MCF 10A (cell line): ENCODE measurements at regions not wholly inside any gene's neighbourhood (a gene's known extent, or its start where the extent isn't known, plus 50 kb on each side); places are given as distances from the start of the nearest gene placed in this dataset.

ENCODE experiments used
- BruUV-seq: library from RNA; stranded (reverse); fragments of 400-500 nt; replicated peaks from 2 replicates; lab custom pipeline; 2021; lab: Mats Ljungman, UMichigan
- CTCF ChIA-PET: fragments of 300-600 bp; sonication (Branson Sonifier 250); formaldehyde crosslinking; extraction: SDS; loops from one replicate; lab custom pipeline; 2021; ENCODE audit warnings: antibody characterized with exemption, inconsistent platforms; lab: Yijun Ruan, JAX
- POLR2A ChIA-PET: fragments of 300-600, 350-650 bp; sonication (Branson Sonifier 250); formaldehyde crosslinking; extraction: SDS; loops from one replicate; lab custom pipeline; 2020; ENCODE audit warnings: antibody characterized with exemption, inconsistent platforms; lab: Yijun Ruan, JAX
- DNase-seq: peaks from one replicate; pipeline ENCODE4 v3.0.0-alpha.2; 2018; ENCODE audit not compliant: unreplicated experiment
- H3K27ac Mint-ChIP-seq: one replicate; pipeline ENCODE4 v1.8.0; 2022; ENCODE audit warnings: mild to moderate bottlenecking, low read depth, mixed read lengths; ENCODE audit not compliant: unreplicated experiment
- H3K27me3 Mint-ChIP-seq: one replicate; pipeline ENCODE4 v1.8.0; 2022; ENCODE audit warnings: mixed read lengths; ENCODE audit not compliant: insufficient read depth, unreplicated experiment
- H3K36me3 Mint-ChIP-seq: one replicate; pipeline ENCODE4 v1.8.0; 2022; ENCODE audit warnings: mild to moderate bottlenecking, moderate library complexity, mixed read lengths; ENCODE audit not compliant: insufficient read depth, unreplicated experiment
- H3K4me1 Mint-ChIP-seq: one replicate; pipeline ENCODE4 v1.8.0; 2022; ENCODE audit warnings: mixed read lengths; ENCODE audit not compliant: insufficient read depth, unreplicated experiment
- H3K4me3 Mint-ChIP-seq: one replicate; pipeline ENCODE4 v1.8.0; 2022; ENCODE audit warnings: mild to moderate bottlenecking, moderate library complexity, mixed read lengths; ENCODE audit not compliant: unreplicated experiment
- H3K9me3 Mint-ChIP-seq: one replicate; pipeline ENCODE4 v1.8.0; 2022; ENCODE audit warnings: mixed read lengths; ENCODE audit not compliant: unreplicated experiment
- intact Hi-C: fragments of 100-400 bp; cut with micrococcal nuclease; formaldehyde crosslinking; loops from 2 replicates; pipeline ENCODE4 v1.14.1; 2022
- TF ChIP-seq, protein P1 (sequence below): fragments of 200-600 bp; IDR thresholded peaks from one replicate; pipeline ENCODE4 v1.8.0; 2022; ENCODE audit warnings: antibody characterized with exemption, mild to moderate bottlenecking; ENCODE audit not compliant: unreplicated experiment

DNA sequence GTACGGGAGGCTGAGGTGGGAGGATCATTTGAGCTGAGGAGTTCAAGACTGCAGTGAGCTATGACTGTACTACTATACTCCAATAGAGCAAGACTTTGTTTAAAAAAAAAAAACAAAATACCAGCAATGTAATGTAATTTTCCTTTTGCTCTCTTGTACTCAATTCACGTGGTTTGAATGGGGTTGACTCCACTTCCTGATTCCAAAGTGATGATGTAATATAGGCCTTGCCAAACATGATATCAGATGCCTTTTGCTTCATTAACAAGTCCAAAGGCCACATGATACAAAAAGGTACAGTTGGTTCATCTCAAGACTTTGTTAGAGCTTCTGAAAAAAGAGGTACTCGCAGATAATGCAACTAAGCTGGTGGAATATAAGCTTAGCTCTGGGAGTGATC, 321.8 kb downstream of the ZEB2 start:
- Mint-ChIP-seq H3K4me3 (no peak overlapping the region), H3K27me3 (no peaks in the 10 kb centered on the region), H3K36me3 (no peaks in the 10 kb centered on the region), H3K9me3 (peaks cover 14% of the 10 kb centered on the region), H3K4me1 (peaks cover 6% of the 10 kb centered on the region), H3K27ac (no peak overlapping the region)
- ChIA-PET POLR2A (interaction anchor here (0.8 kb wide), 1 partner anchor 133 kb away, joined by 5 read pairs; no protein-coding TSS in a partner anchor), CTCF (interaction anchor here (0.6 kb wide), 2 partner anchors 414 to 880 kb away, joined by 4 to 5 read pairs; no protein-coding TSS in a partner anchor)
- TF ChIP-seq, protein P1, sequence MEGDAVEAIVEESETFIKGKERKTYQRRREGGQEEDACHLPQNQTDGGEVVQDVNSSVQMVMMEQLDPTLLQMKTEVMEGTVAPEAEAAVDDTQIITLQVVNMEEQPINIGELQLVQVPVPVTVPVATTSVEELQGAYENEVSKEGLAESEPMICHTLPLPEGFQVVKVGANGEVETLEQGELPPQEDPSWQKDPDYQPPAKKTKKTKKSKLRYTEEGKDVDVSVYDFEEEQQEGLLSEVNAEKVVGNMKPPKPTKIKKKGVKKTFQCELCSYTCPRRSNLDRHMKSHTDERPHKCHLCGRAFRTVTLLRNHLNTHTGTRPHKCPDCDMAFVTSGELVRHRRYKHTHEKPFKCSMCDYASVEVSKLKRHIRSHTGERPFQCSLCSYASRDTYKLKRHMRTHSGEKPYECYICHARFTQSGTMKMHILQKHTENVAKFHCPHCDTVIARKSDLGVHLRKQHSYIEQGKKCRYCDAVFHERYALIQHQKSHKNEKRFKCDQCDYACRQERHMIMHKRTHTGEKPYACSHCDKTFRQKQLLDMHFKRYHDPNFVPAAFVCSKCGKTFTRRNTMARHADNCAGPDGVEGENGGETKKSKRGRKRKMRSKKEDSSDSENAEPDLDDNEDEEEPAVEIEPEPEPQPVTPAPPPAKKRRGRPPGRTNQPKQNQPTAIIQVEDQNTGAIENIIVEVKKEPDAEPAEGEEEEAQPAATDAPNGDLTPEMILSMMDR, result no peak
- no TSS peak for BruUV-seq
- intact Hi-C loops, result no loop called here
- peak; percentile 29 for DNase-seq

DNA sequence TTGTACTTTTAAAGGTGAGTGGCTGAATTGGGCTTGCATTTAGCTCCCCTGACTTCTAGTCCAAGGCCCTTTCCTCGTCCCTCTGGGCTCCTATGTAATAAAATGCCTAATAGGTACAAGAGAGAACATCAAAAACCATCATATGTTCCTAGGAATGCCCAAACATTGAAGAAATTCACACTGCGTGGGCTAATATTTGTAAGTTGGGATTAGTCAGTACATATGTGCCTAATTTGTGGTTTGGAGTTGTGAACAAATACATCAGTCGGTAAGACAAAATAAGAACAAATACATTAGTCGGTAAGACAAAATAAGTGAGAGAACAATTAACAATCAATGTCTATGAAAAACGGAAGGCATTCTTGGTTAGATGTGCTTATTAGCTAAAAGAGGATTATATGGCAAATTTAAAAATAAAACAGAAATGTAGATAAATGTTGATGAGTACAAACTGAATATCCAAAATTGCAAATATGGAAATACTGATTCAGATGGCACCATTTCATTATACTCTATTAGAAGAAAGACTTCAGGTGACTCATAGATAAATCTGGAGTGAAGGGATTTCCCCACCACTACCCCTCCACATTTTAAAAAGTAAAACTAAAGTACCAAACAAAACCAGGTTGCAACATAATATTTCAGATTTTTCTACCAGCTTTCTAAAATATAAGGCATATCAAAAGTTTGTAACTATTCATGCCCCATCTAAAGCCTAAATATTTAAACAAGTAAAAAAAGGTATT, 325.4 kb downstream of the ZEB2 start:
- POLR2A ChIA-PET, result no interaction called here
- CTCF ChIA-PET, result no interaction called here
- no TSS peak for BruUV-seq
- no peaks in the 10 kb centered on the region for H3K27me3 Mint-ChIP-seq
- DNase-seq, result peak; percentile 10
- peaks cover 14% of the 10 kb centered on the region for H3K9me3 Mint-ChIP-seq
- H3K27ac Mint-ChIP-seq, result no peak overlapping the region
- H3K4me3 Mint-ChIP-seq, result no peak overlapping the region
- TF ChIP-seq, protein P1, result no peak
- H3K36me3 Mint-ChIP-seq, result no peaks in the 10 kb centered on the region
- intact Hi-C loops, result no loop called here
- H3K4me1 Mint-ChIP-seq, result peaks cover 6% of the 10 kb centered on the region

DNA sequence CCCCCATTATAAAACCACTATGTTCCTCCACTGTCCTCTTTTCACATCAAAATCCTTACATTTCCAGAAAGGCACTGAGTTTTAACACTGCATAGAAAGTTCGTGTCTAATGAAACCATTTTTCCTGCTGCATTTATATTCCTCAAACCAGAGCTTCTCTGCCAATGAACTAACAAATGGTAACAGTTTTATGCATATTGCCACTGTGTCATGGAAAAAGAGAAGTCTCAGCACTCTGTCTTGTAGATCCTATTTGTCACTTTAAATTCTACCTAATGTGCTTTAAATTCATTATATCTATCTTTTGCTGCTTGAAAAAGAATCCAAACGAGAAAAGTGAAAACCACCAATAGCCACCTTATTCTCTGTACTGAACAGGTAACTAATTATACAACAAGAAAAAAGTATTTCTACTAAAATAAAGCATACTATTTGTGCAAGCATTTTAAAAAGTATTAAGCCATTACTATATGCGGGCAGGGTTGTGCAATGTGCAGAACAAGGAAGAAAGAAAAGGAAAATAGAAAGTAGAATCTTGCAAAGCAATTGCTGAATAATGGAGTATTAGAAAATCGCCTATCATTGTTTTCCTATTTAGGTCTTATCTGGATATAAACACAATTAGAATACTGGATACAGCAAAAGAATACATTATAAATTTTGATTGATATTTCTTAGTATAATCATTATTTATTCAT, 328.9 kb downstream of the ZEB2 start:
- H3K27ac Mint-ChIP-seq, result no peak overlapping the region
- peaks cover 6% of the 10 kb centered on the region for H3K4me1 Mint-ChIP-seq
- POLR2A ChIA-PET, result interaction anchor here (0.6 kb wide), 1 partner anchor 725 kb away, joined by 3 read pairs; no protein-coding TSS in a partner anchor
- no peak for DNase-seq
- CTCF ChIA-PET, result interaction anchor here (1.2 to 1.6 kb wide), 2 partner anchors 10 to 91 kb away, joined by 3 read pairs; no protein-coding TSS in a partner anchor
- H3K9me3 Mint-ChIP-seq, result no peaks in the 10 kb centered on the region
- TF ChIP-seq, protein P1, result no peak
- no peaks in the 10 kb centered on the region for H3K36me3 Mint-ChIP-seq
- intact Hi-C loops, result no loop called here
- H3K4me3 Mint-ChIP-seq, result no peak overlapping the region
- H3K27me3 Mint-ChIP-seq, result no peaks in the 10 kb centered on the region
- BruUV-seq, result no TSS peak

DNA sequence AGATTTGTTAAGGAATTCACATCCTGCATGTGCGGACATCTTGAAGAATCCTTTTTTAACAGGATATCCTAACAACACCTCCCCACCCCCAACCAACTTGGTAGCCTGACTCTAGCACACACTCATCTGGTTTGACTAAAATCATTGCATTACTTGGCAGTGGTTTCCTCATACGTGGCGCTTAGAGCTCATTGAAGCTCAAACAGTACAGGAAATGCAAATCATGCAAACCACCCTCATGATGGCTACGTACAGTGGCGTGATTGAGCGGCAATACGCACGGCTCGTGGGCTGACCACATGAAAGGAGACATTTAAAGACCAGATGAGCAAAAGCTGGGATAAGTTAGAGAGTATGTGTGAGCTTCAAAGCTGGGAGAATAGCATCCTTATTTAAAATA, 336.2 kb downstream of the ZEB2 start:
- Mint-ChIP-seq H3K27me3 (no peaks in the 10 kb centered on the region), H3K36me3 (no peaks in the 10 kb centered on the region), H3K9me3 (no peaks in the 10 kb centered on the region), H3K4me1 (no peaks in the 10 kb centered on the region), H3K27ac (no peak overlapping the region), H3K4me3 (no peak overlapping the region)
- ChIA-PET CTCF (interaction anchor here (0.6 kb wide), 1 partner anchor 1054 kb away, joined by 3 read pairs; no protein-coding TSS in a partner anchor), POLR2A (no interaction called here)
- TF ChIP-seq, protein P1, result no peak
- no peak for DNase-seq
- no TSS peak for BruUV-seq
- intact Hi-C loops, result no loop called here
